Smooth muscle cell of the brain vasculature (primary cell): ENCODE measurements at regions not wholly inside any gene's neighbourhood (a gene's known extent, or its start where the extent isn't known, plus 50 kb on each side); places are given as distances from the start of the nearest gene placed in this dataset.

ENCODE experiments used
- DNase-seq: peaks from one replicate; pipeline ENCODE4 v3.0.0-alpha.2; 2012; ENCODE audit warnings: low read depth, low spot score

GRCh38 chr13:89695343-89696257 is 1651.9 kb upstream of the MIR17HG start:
- peak; percentile 20 for DNase-seq

- DNase-seq, result no peak
Measured at GRCh38 chr13:89701913-89702312, 1645.6 kb upstream of the MIR17HG start.

GRCh38 chr13:89704040-89704439 is 1643.4 kb upstream of the MIR17HG start:
- DNase-seq, result no peak

- no peak for DNase-seq
Measured at GRCh38 chr13:89708013-89708412, 1639.5 kb upstream of the MIR17HG start.

GRCh38 chr13:89721216-89721615 is 1626.3 kb upstream of the MIR17HG start:
- no peak for DNase-seq

GRCh38 chr13:89726690-89727435 is 1620.6 kb upstream of the MIR17HG start:
- peak; percentile 32 for DNase-seq

- DNase-seq, result no peak
Measured at GRCh38 chr13:89733829-89734228, 1613.7 kb upstream of the MIR17HG start.

GRCh38 chr13:89737051-89737450 is 1610.4 kb upstream of the MIR17HG start:
- DNase-seq, result no peak

- DNase-seq, result no peak
Measured at GRCh38 chr13:89738072-89738471, 1609.4 kb upstream of the MIR17HG start.

- DNase-seq, result no peak
Measured at GRCh38 chr13:89740994-89741685, 1606.3 kb upstream of the MIR17HG start.

GRCh38 chr13:89746554-89746953 is 1600.9 kb upstream of the MIR17HG start:
- DNase-seq, result no peak

GRCh38 chr13:89748716-89749115 is 1598.8 kb upstream of the MIR17HG start:
- DNase-seq, result no peak

- DNase-seq, result no peak
Measured at GRCh38 chr13:89749888-89750287, 1597.6 kb upstream of the MIR17HG start.

GRCh38 chr13:89750371-89750770 is 1597.1 kb upstream of the MIR17HG start:
- no peak for DNase-seq

- no peak for DNase-seq
Measured at GRCh38 chr13:89751432-89751930, 1596.0 kb upstream of the MIR17HG start.

GRCh38 chr13:89752394-89752793 is 1595.1 kb upstream of the MIR17HG start:
- no peak for DNase-seq

- DNase-seq, result no peak
Measured at GRCh38 chr13:89755729-89756492, 1591.6 kb upstream of the MIR17HG start.

GRCh38 chr13:89763005-89763404 is 1584.5 kb upstream of the MIR17HG start:
- DNase-seq, result no peak

GRCh38 chr13:89783221-89783755 is 1564.2 kb upstream of the MIR17HG start:
- DNase-seq, result no peak

GRCh38 chr13:89784161-89784809 is 1563.2 kb upstream of the MIR17HG start:
- DNase-seq, result no peak
